Eye (tissue), 1 donor: ENCODE measurements at regions not wholly inside any gene's neighbourhood (a gene's known extent, or its start where the extent isn't known, plus 50 kb on each side); places are given as distances from the start of the nearest gene placed in this dataset.

Experiments
- DNase-seq: peaks from one replicate; pipeline ENCODE4 v3.0.0-alpha.2; 2015

- no peak for DNase-seq
Observed at GRCh38 chr14:25945746-25946145, 652.1 kb downstream of the NOVA1 start.

- peak; percentile 13 for DNase-seq
Observed at GRCh38 chr14:25944020-25944419, 653.8 kb downstream of the NOVA1 start.

- no peak for DNase-seq
Observed at GRCh38 chr14:25943329-25943728, 654.5 kb downstream of the NOVA1 start.

GRCh38 chr14:25942090-25942489 lies 655.7 kb downstream of the NOVA1 start:
- DNase-seq = no peak

GRCh38 chr14:25933731-25934130 lies 664.1 kb downstream of the NOVA1 start:
- peak; percentile 18 for DNase-seq

- DNase-seq = no peak
Observed at GRCh38 chr14:25929881-25930615, 667.8 kb downstream of the NOVA1 start.

- DNase-seq = no peak
Observed at GRCh38 chr14:25911831-25912230, 686.0 kb downstream of the NOVA1 start.

- DNase-seq = no peak
Observed at GRCh38 chr14:25909045-25909747, 688.6 kb downstream of the NOVA1 start.

GRCh38 chr14:25908277-25909044 lies 689.4 kb downstream of the NOVA1 start:
- DNase-seq = no peak

GRCh38 chr14:25904446-25904845 lies 693.4 kb downstream of the NOVA1 start:
- no peak for DNase-seq

GRCh38 chr14:25899197-25899596 lies 698.6 kb downstream of the NOVA1 start:
- no peak for DNase-seq

GRCh38 chr14:25896777-25897176 lies 701.1 kb downstream of the NOVA1 start:
- DNase-seq = no peak

GRCh38 chr14:25895740-25896139 lies 702.1 kb downstream of the NOVA1 start:
- DNase-seq = no peak

GRCh38 chr14:25887251-25887878 lies 710.5 kb downstream of the NOVA1 start:
- DNase-seq = no peak

- no peak for DNase-seq
Observed at GRCh38 chr14:25884657-25885056, 713.2 kb downstream of the NOVA1 start.

- DNase-seq = no peak
Observed at GRCh38 chr14:25882899-25883298, 714.9 kb downstream of the NOVA1 start.

- no peak for DNase-seq
Observed at GRCh38 chr14:25875475-25875874, 722.4 kb downstream of the NOVA1 start.

- no peak for DNase-seq
Observed at GRCh38 chr14:25869854-25870253, 728.0 kb downstream of the NOVA1 start.

GRCh38 chr14:25868521-25869314 lies 729.1 kb downstream of the NOVA1 start:
- no peak for DNase-seq

GRCh38 chr14:25861406-25861805 lies 736.4 kb downstream of the NOVA1 start:
- DNase-seq = peak; percentile 6

GRCh38 chr14:25848601-25849000 lies 749.2 kb downstream of the NOVA1 start:
- DNase-seq = no peak

- DNase-seq = no peak
Observed at GRCh38 chr14:25846246-25846645, 751.6 kb downstream of the NOVA1 start.
